Suprapubic skin (tissue), 3 donors: ENCODE measurements at regions not wholly inside any gene's neighbourhood (a gene's known extent, or its start where the extent isn't known, plus 50 kb on each side); places are given as distances from the start of the nearest gene placed in this dataset.

Source experiments
- CTCF ChIP-seq, 2 donors: fragments of 200-600 bp in 1 of 2; fragments of 450-650 bp in 1 of 2; sonication (generic) in 1 of 2; IDR thresholded peaks; one replicate each; pipeline ENCODE4 v1.5.1; 2016 to 2019; ENCODE audit warnings: antibody characterized with exemption in 2 of 2, mild to moderate bottlenecking in 1 of 2, moderate library complexity in 1 of 2
- POLR2AphosphoS5 ChIP-seq, 3 donors: sonication (generic); formaldehyde crosslinking; IDR thresholded peaks; one replicate each; pipeline ENCODE4 v1.6.1; 2017; ENCODE audit warnings: antibody characterized with exemption in 3 of 3

GRCh38 chr7:25626451-25627131, 398.3 kb upstream of the NPVF start:
- TF ChIP-seq POLR2AphosphoS5 (IDR thresholded peaks at IDR 0.05) (no peak), CTCF (IDR thresholded peaks at IDR 0.05) (no peak)
